NT2/D1 (cell line): ENCODE measurements at regions not wholly inside any gene's neighbourhood (a gene's known extent, or its start where the extent isn't known, plus 50 kb on each side); places are given as distances from the start of the nearest gene placed in this dataset.

Source experiments
- DNase-seq: peaks from one replicate; pipeline ENCODE4 v3.0.0-alpha.2; 2011; ENCODE audit warnings: low read depth, low spot score
- H3K27me3 ChIP-seq: 2 replicates; pipeline ENCODE4 v1.6.0; 2011; ENCODE audit warnings: mild to moderate bottlenecking; ENCODE audit not compliant: insufficient read length, insufficient read depth
- H3K36me3 ChIP-seq: 2 replicates; pipeline ENCODE4 v1.6.1; 2011; ENCODE audit warnings: mild to moderate bottlenecking, low read length, mixed read lengths; ENCODE audit not compliant: insufficient read depth, insufficient read length
- H3K4me1 ChIP-seq: 2 replicates; pipeline ENCODE4 v1.5.1; 2011; ENCODE audit not compliant: insufficient read depth, insufficient read length
- H3K4me3 ChIP-seq: 2 replicates; pipeline ENCODE4 v1.5.1; 2011; ENCODE audit warnings: low read depth; ENCODE audit not compliant: insufficient read length
- H3K9ac ChIP-seq: 2 replicates; pipeline ENCODE4 v1.6.0; 2011; ENCODE audit warnings: low read depth; ENCODE audit not compliant: insufficient read length
- H3K9me3 ChIP-seq: 2 replicates; pipeline ENCODE4 v1.5.1; 2011; ENCODE audit warnings: mild to moderate bottlenecking, low read length; ENCODE audit not compliant: insufficient read depth
- SUZ12 ChIP-seq: IDR thresholded peaks from 2 replicates; pipeline ENCODE4 v1.6.1; 2011; ENCODE audit not compliant: insufficient read length, insufficient read depth; ENCODE audit errors: extremely low read depth
- YY1 ChIP-seq: IDR thresholded peaks from 2 replicates; pipeline ENCODE4 v1.6.1; 2011; ENCODE audit not compliant: insufficient read length, insufficient read depth
- ZNF274 ChIP-seq: IDR thresholded peaks from 2 replicates; pipeline ENCODE4 v1.6.1; 2011; ENCODE audit warnings: mild to moderate bottlenecking, low read depth, low read length

- Histone ChIP-seq H3K9me3 (no peaks in the 10 kb centered on the region), H3K9ac (no peak overlapping the region), H3K27me3 (no peaks in the 10 kb centered on the region), H3K4me3 (no peak overlapping the region), H3K4me1 (no peaks in the 10 kb centered on the region), H3K36me3 (no peaks in the 10 kb centered on the region)
- TF ChIP-seq ZNF274 (no peak), YY1 (no peak), SUZ12 (no peak)
- no peak for DNase-seq
Measured at GRCh38 chr15:25233766-25234350, 205.0 kb downstream of the UBE3A start.

- Histone ChIP-seq H3K9ac (no peak overlapping the region), H3K36me3 (no peaks in the 10 kb centered on the region), H3K4me1 (no peaks in the 10 kb centered on the region), H3K27me3 (no peaks in the 10 kb centered on the region), H3K9me3 (no peaks in the 10 kb centered on the region), H3K4me3 (no peak overlapping the region)
- DNase-seq, result no peak
- TF ChIP-seq SUZ12, result no peak
- TF ChIP-seq YY1, result no peak
- TF ChIP-seq ZNF274, result no peak
Measured at GRCh38 chr15:25234831-25235230, 204.0 kb downstream of the UBE3A start.

- Histone ChIP-seq H3K36me3 (no peaks in the 10 kb centered on the region), H3K9ac (no peak overlapping the region), H3K4me3 (no peak overlapping the region), H3K27me3 (no peaks in the 10 kb centered on the region), H3K9me3 (no peaks in the 10 kb centered on the region), H3K4me1 (no peaks in the 10 kb centered on the region)
- no peak for TF ChIP-seq SUZ12
- no peak for TF ChIP-seq YY1
- no peak for TF ChIP-seq ZNF274
- no peak for DNase-seq
Measured at GRCh38 chr15:25235391-25235790, 203.4 kb downstream of the UBE3A start.

GRCh38 chr15:25236143-25236860 is 202.5 kb downstream of the UBE3A start:
- Histone ChIP-seq H3K9me3 (no peaks in the 10 kb centered on the region), H3K36me3 (no peaks in the 10 kb centered on the region), H3K4me3 (no peak overlapping the region), H3K9ac (no peak overlapping the region), H3K4me1 (no peaks in the 10 kb centered on the region), H3K27me3 (no peaks in the 10 kb centered on the region)
- no peak for DNase-seq
- TF ChIP-seq ZNF274, result no peak

GRCh38 chr15:25236861-25237155 is 202.0 kb downstream of the UBE3A start:
- Histone ChIP-seq H3K27me3 (no peaks in the 10 kb centered on the region), H3K4me1 (no peaks in the 10 kb centered on the region), H3K4me3 (no peak overlapping the region), H3K36me3 (no peaks in the 10 kb centered on the region), H3K9ac (no peak overlapping the region), H3K9me3 (no peaks in the 10 kb centered on the region)
- TF ChIP-seq SUZ12, result no peak
- no peak for TF ChIP-seq YY1
- TF ChIP-seq ZNF274, result no peak
- DNase-seq, result no peak

GRCh38 chr15:25237291-25237978 is 201.4 kb downstream of the UBE3A start:
- TF ChIP-seq SUZ12, result no peak
- no peak for TF ChIP-seq ZNF274
- TF ChIP-seq YY1, result no peak
- Histone ChIP-seq H3K9me3 (no peaks in the 10 kb centered on the region), H3K4me3 (no peak overlapping the region), H3K36me3 (no peaks in the 10 kb centered on the region), H3K9ac (no peak overlapping the region), H3K4me1 (no peaks in the 10 kb centered on the region), H3K27me3 (no peaks in the 10 kb centered on the region)
- DNase-seq, result no peak

- Histone ChIP-seq H3K9me3 (no peaks in the 10 kb centered on the region), H3K36me3 (no peaks in the 10 kb centered on the region), H3K4me3 (no peak overlapping the region), H3K27me3 (no peaks in the 10 kb centered on the region), H3K4me1 (no peaks in the 10 kb centered on the region), H3K9ac (no peak overlapping the region)
- no peak for DNase-seq
- TF ChIP-seq YY1, result no peak
- no peak for TF ChIP-seq ZNF274
- TF ChIP-seq SUZ12, result no peak
Measured at GRCh38 chr15:25238126-25238525, 200.7 kb downstream of the UBE3A start.
